Left hindlimb (tissue), 1 donor: ENCODE measurements at regions not wholly inside any gene's neighbourhood (a gene's known extent, or its start where the extent isn't known, plus 50 kb on each side); places are given as distances from the start of the nearest gene placed in this dataset.
"Not testable (repeated sequence)": the region's sequence is repeated elsewhere in the genome, so short reads cannot be mapped to it uniquely, and the experiment has no call there.

Experiments used
- DNase-seq: peaks from one replicate; pipeline ENCODE4 v3.0.0-alpha.2; 2018

GRCh38 chr10:90975096-90975495 is 54.2 kb upstream of the ANKRD1 start:
- DNase-seq: no peak

- DNase-seq: no peak
Measured at GRCh38 chr10:90977162-90977854, 56.4 kb upstream of the ANKRD1 start.

- no peak for DNase-seq
Measured at GRCh38 chr10:90977855-90978486, 57.1 kb upstream of the ANKRD1 start.

GRCh38 chr10:90982406-90983008 is 61.6 kb upstream of the ANKRD1 start:
- no peak for DNase-seq

GRCh38 chr10:90983914-90984549 is 63.1 kb upstream of the ANKRD1 start:
- DNase-seq: no peak

GRCh38 chr10:90984898-90985297 is 64.0 kb upstream of the ANKRD1 start:
- no peak for DNase-seq

GRCh38 chr10:90985321-90985933 is 64.5 kb upstream of the ANKRD1 start:
- no peak for DNase-seq

- DNase-seq: no peak
Measured at GRCh38 chr10:90986136-90986760, 65.4 kb upstream of the ANKRD1 start.

GRCh38 chr10:90986870-90987269 is 66.0 kb upstream of the ANKRD1 start:
- no peak for DNase-seq

- DNase-seq: no peak
Measured at GRCh38 chr10:90987383-90987782, 66.5 kb upstream of the ANKRD1 start.

- no peak for DNase-seq
Measured at GRCh38 chr10:90988024-90988423, 67.1 kb upstream of the ANKRD1 start.

- no peak for DNase-seq
Measured at GRCh38 chr10:90988802-90989201, 67.9 kb upstream of the ANKRD1 start.

- DNase-seq: no peak
Measured at GRCh38 chr10:90989378-90989777, 68.5 kb upstream of the ANKRD1 start.

GRCh38 chr10:90992462-90992861 is 71.6 kb upstream of the ANKRD1 start:
- DNase-seq: no peak

GRCh38 chr10:90993340-90993739 is 72.5 kb upstream of the ANKRD1 start:
- DNase-seq: no peak

- DNase-seq: no peak
Measured at GRCh38 chr10:90997670-90998069, 76.8 kb upstream of the ANKRD1 start.

- DNase-seq: no peak
Measured at GRCh38 chr10:90998733-90999511, 78.0 kb upstream of the ANKRD1 start.

- DNase-seq: no peak
Measured at GRCh38 chr10:90999512-91000172, 78.8 kb upstream of the ANKRD1 start.

GRCh38 chr10:91000470-91000869 is 79.6 kb upstream of the ANKRD1 start:
- no peak for DNase-seq

GRCh38 chr10:91000985-91001384 is 80.1 kb upstream of the ANKRD1 start:
- DNase-seq: no peak

GRCh38 chr10:91002656-91003055 is 81.8 kb upstream of the ANKRD1 start:
- no peak for DNase-seq

GRCh38 chr10:91003379-91003778 is 82.5 kb upstream of the ANKRD1 start:
- not testable (repeated sequence) for DNase-seq
